Right lobe of liver (tissue), 4 donors: ENCODE measurements at regions not wholly inside any gene's neighbourhood (a gene's known extent, or its start where the extent isn't known, plus 50 kb on each side); places are given as distances from the start of the nearest gene placed in this dataset.

Experiments used
- POLR2A ChIP-seq: fragments of 450-650 bp; IDR thresholded peaks from one replicate; pipeline ENCODE4 v1.6.1; 2017; ENCODE audit warnings: antibody characterized with exemption, mild to moderate bottlenecking
- TF ChIP-seq, protein P1 (sequence below), 4 donors: fragments of 200-600 bp in 3 of 4; fragments of 450-650 bp in 1 of 4; IDR thresholded peaks; one replicate each; pipeline versions ENCODE4 v1.5.1 to v1.8.0; 2016 to 2022; ENCODE audit warnings: antibody characterized with exemption in 4 of 4, mild to moderate bottlenecking in 2 of 4
- donor health status: DM: no; HTN: no; CAD: no.
- donor health status: DM: no; HTN: no; CAD: no.
- donor health status: DM: no; HTN: yes; CAD: no.

DNA sequence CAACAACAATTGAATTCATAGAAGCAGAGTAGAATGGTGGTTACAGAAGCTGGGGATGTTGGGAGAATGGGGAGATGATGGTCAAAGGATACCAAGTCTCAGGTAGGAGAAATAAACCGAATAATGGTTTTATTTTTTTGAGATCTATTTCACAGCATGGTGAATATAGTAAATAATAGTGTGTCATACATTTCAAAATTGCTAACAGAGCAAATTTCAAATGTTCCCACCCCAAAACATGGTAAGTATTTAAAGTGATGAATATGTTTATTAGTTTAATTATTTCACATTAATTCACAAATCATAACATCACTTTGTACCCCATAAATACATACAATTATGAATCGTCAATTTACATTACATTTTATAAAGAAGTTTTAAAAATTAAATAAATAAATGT, 72.7 kb upstream of the ATG10 start:
- TF ChIP-seq, protein P1, sequence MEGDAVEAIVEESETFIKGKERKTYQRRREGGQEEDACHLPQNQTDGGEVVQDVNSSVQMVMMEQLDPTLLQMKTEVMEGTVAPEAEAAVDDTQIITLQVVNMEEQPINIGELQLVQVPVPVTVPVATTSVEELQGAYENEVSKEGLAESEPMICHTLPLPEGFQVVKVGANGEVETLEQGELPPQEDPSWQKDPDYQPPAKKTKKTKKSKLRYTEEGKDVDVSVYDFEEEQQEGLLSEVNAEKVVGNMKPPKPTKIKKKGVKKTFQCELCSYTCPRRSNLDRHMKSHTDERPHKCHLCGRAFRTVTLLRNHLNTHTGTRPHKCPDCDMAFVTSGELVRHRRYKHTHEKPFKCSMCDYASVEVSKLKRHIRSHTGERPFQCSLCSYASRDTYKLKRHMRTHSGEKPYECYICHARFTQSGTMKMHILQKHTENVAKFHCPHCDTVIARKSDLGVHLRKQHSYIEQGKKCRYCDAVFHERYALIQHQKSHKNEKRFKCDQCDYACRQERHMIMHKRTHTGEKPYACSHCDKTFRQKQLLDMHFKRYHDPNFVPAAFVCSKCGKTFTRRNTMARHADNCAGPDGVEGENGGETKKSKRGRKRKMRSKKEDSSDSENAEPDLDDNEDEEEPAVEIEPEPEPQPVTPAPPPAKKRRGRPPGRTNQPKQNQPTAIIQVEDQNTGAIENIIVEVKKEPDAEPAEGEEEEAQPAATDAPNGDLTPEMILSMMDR (IDR thresholded peaks at IDR 0.05): no peak
- TF ChIP-seq POLR2A: no peak
